NCI-H2029 treated with DMSO at 0.1 percent for 48 hours (cell line): ENCODE measurements at regions not wholly inside any gene's neighbourhood (a gene's known extent, or its start where the extent isn't known, plus 50 kb on each side); places are given as distances from the start of the nearest gene placed in this dataset.

Source experiments
- DNase-seq: peaks from one replicate; lab custom pipeline; 2025; lab: John Stamatoyannopoulos, UW

DNA sequence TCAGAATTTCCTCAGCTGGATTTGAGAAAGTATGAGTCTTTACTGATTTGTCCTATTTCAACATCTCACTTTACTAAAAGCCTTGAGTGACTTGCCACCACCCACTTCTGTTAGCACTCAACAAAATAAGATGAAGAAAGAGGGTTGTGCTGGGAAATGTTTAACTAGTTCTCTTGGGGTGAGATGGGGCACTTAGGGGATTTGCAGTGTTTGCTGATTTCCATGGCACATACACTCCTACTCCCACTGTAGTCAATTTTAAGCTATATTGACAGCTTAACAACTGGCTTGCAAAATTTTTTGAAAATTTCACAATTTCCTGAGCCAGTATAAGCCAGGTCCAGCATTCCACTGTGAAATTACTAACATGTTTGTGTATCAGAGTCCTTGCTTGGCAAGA lies 463.1 kb upstream of the ARHGEF26 start:
- DNase-seq = no peak

DNA sequence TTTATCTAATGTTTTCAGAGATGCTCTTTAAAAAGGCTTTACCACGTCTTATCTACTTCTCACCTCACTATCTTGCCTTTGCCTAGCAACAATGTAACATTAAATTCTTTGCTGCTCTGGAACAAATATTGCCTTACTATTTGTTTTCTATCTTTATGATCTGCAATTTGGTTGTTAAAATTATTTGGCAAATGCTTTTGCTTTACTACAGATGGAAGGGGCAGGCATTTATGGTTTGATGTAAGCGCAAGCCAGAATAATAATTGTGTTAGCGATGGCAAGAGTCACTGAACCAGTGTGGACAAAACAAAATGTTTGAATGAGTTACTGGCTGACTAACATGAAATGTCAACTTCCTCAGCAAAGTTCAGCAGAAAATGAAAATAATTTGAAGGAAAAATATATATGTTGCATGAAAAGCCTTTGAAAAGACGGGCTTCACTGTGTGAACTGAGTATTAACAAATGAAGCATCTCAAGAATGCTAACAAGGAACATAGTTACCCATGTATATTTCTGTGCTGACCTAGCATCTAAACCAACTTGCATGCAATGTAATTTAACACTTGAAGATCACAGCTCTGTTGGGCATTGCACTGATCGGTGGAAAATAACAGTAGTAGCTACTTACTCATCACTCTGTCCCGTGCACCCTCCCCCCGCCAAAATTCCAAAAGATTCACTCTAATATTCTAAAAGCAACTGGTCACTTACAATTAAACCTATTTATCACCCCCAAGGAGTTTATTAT lies 454.0 kb upstream of the ARHGEF26 start:
- no peak for DNase-seq

DNA sequence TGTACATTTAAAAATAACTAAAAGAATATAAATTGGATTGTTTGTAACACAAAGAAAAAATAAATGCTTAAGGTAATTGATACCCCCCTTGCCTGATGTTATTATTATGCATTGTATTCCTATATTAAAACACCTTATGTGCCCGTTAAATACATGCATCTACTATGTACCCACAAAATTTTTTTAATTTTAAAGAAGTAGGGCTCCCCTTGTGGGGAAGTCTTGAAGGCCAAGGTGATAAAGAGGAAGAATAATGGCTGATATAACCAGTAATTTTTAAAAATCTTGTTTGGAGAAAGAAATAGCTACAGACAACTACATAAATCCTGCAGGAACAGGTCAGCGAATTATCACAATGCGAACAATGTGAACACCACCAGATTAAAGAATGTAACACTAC lies 451.7 kb upstream of the ARHGEF26 start:
- DNase-seq = no peak

GRCh38 chr3:153670577-153670976 lies 450.6 kb upstream of the ARHGEF26 start:
- DNase-seq = no peak

DNA sequence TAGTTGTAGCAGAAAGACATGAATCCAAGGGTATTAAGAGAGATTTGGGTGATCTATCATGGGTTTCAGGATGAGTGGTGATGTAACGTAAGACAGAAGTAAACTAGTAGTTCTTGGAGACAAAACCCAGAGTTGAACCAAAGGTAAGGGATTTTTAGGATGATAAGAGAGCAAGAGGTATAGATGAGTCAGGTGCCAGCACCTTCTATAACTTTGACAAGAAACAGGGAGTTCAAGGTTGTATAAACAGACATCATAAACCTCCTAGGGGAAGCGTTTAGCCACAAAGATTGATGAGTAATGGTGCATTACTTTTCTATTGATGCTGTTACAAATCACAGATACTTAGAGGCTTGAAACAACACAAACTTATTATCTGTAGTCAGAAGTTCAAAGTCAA lies 447.3 kb upstream of the ARHGEF26 start:
- no peak for DNase-seq

GRCh38 chr3:153679714-153680113 lies 441.5 kb upstream of the ARHGEF26 start:
- no peak for DNase-seq

DNA sequence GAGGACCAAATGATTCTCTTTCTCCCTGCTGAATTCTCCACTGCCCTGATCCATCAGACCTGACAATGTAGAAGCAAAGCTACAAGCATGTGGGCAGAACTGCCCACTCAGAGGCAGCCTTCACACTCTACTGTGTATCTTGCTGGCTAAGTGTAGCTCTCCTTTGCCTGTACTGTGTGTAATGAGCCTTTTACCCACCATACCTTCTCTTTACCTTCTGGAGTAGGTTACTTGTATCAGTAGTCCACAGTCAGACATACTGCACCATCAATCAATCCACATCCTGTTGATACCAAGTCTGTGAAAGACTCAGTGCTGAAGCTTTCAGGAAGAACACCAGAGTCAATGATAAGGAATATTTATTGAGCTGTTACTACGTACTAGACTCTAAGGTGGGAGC lies 440.7 kb upstream of the ARHGEF26 start:
- DNase-seq = no peak

GRCh38 chr3:153681057-153681456 lies 440.1 kb upstream of the ARHGEF26 start:
- DNase-seq = no peak

DNA sequence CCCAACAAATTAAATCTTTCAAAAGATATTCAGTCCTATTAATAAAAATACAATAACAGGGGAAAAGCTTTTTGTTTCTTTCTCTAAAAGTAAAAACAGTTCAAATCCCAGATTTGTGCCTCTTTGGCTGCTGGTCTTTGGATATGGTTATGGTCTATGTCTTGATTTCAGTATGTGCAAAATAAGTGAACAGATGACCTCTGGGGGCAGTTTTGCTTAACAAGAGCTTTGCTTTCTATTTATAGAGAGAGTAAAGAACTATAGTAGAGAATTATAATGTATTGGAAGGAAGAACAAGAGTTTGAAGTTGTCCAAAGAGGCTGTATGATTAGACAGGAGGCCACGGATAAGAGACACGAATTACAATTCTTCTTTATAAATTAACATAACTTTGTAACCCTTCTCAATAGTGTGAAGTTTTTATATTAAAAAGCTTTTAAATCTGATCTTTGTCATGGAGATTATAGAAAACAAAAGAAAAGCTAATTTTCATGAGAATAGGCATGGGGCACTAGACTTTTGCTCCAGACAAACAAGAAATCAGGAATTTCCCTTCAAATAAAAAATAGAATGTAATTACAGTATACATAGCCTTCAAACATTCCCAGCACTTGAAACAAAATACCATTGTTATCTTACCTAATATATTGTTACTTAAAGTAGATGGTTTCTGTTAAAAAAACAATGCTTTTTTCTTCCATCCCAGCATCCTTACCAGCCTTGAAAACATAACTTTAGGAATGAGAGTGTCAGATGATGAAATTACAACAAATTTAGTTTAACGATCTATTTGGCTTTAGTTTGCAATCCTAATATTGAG lies 432.7 kb upstream of the ARHGEF26 start:
- no peak for DNase-seq

DNA sequence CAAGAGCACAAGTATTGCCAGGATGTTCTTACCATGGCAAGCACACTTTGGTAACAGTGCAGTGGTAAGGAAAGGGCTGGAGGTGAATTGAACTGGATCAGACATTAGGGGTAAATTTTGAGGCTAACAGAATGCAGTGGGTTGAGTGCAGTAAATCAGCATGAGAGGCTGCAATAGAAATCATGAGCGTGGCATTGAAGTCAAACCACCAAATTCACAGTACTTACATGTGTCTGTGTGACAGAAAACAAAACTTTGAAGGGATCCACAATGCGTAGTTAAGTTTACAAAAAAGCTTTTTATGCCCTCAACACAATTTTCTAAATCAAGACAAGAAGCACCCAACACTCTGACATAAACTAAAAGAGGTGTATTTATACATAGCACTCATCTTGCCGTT lies 428.0 kb upstream of the ARHGEF26 start:
- DNase-seq = no peak

- no peak for DNase-seq
These were observed 419.1 kb upstream of the ARHGEF26 start for GRCh38 chr3:153702106-153702505.

DNA sequence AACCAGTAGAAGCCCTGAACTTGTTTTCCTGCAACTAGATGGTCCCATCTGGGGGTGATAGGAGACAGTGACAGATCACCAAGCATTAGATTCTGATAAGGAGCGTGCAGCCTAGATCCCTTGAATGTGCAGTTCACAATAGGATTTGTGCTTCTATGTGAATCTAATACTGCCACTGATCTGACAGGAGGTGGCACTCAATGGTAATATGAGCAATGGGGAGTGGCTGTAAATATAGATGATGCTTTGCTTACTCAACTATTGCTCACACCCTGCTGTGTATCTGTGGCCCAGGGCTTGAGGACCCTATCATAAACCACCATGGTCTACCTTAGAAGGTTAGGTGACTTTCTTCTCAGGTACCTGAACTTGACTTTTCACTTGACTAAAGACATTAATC lies 417.1 kb upstream of the ARHGEF26 start:
- no peak for DNase-seq

GRCh38 chr3:153706706-153707105 lies 414.5 kb upstream of the ARHGEF26 start:
- DNase-seq = no peak

DNA sequence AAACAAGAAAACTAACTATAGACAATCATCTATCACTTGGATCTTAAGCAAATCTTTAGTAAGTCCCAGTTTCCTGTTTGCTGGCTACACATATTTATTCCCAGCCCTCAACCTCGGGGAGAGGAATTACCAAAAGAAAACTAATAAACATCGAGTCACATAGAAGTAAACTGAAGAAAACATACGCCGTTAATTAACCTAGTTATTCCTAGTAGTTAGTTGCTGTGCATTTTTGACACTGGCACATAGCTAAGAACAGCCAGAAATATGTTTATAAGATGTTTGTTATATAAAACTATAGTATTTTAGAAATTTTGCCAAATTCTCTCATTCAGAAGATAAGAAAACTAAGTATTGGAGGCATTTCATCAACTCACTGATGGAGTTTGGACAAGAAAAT lies 407.2 kb upstream of the ARHGEF26 start:
- DNase-seq = no peak

- no peak for DNase-seq
These were observed 406.5 kb upstream of the ARHGEF26 start for GRCh38 chr3:153714588-153715290.

- DNase-seq = no peak
These were observed 399.0 kb upstream of the ARHGEF26 start for GRCh38 chr3:153722157-153722556.

GRCh38 chr3:153731071-153731470 lies 390.1 kb upstream of the ARHGEF26 start:
- DNase-seq = no peak

DNA sequence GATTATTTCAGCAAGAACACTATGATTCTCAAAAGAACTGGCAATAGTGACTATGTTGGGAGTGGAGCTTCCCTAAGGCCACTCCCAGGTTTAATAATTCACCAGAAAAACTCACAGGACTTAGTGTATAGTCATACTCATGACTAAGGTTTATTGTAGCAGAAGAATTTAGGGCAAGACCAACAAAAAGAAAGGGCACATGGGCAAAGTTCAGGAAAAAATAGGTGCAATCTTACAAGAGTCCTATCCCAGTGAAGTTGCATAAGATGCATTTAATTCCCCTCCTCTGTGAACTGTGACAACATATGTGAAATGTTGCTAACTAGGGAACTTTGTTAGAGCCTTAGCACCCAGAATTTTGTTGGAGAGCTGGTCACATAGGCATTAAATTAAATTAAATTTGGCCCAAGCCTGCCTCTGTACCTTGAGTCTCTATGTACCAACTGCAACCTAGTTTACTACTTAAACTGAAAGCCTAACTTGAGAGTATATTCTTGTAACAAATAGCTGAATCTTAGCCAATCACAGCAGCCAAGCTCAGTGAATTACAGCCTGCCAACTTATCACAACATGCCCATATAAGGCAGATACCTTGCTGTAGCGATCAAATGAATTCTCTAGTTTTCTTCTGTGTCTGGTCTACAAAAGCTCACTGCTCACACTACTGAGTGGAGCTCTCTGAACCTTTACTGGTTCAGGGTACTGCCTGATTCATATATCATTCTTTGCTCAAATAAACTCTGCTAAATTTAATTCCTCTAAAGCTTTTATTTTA lies 386.2 kb upstream of the ARHGEF26 start:
- no peak for DNase-seq

DNA sequence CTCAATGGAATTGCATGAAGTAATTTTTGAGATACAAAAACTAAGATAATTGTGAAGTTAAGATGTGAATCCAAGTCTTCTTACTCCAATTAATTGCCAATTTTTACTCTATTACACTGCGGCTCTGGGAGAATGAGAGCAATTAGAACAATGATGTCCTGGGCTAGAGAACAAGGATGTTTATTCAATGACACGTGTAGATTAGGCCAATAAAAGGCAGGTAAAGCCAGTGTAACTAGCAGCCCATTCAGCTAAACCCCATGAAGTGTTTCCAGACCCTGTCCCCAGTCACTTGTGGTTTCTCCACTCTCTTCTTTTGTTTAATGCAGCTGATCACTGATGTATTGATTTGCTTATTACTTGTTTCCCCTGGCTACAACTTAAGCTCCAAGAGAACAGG lies 381.1 kb upstream of the ARHGEF26 start:
- DNase-seq = no peak

DNA sequence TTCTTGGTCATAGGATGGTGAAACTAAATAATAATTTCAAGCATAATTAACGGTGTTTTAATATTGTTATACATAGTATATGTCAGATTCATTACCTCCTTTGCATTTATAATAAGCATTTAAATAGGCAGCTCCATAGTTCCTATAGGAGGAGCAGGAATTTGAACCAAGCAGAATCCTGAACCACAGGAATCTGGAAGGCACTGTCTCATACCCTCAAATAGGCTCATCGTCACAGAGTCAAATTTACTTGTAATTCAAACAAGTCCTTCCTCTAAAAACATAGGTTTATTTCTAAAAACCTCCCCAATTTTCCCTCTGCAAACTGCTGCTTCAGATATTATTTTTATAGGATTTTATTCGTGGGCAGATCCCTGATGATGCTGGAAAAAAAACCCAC lies 376.3 kb upstream of the ARHGEF26 start:
- no peak for DNase-seq

DNA sequence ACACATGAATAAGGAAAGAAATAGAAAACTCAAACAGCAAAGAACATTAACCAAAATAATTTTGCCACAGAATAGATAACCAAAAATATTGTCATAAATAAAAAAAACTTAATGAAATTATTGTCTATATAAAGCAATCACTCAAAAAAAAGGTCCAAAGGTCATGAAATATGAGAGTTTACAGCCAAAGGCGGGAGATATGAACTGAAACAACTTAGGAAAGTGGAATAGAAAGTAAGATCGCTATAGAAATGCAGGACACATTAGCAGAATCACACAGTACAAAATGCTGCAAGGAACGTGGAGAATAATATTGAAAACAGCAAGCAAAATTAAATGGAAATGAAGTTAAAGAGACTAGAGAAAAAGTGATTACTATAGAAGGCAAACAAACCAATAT lies 375.0 kb upstream of the ARHGEF26 start:
- no peak for DNase-seq

DNA sequence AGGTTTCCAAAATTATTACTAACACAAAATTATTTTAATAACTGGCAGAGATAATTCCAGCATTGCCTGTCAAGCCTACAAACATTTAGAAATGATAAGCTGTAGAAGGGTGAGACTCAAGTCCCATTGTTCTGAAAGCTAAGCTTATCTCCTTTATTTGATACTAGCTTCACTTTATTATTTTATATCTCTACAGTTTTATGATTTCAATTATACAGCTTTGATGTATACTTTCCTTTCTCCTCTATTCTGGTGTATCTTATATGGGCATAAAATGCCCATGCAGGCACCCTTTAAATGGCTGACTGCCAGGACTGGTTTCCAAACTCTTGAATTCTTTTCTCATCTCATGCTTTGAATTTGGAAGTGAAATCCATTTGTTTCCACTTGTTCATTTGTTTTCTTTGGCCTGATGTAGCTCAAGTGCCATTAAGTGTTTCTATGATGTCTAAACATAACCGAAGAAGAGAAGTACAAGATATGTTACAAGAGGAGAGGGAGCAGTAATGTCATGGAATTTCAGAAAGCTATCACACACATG lies 372.1 kb upstream of the ARHGEF26 start:
- no peak for DNase-seq
